GM23338 (cell line): ENCODE measurements at regions not wholly inside any gene's neighbourhood (a gene's known extent, or its start where the extent isn't known, plus 50 kb on each side); places are given as distances from the start of the nearest gene placed in this dataset.

ENCODE experiments used
- ATAC-seq: fragments of 200-7000 bp; cut with Tn5 transposase; 3 replicates; pipeline ENCODE4 v1.9.1; 2020
- DNase-seq: peaks from one replicate; pipeline ENCODE4 v3.0.0-alpha.2; 2015; ENCODE audit warnings: low spot score
- H2AFZ ChIP-seq: fragments of 200-600 bp; sonication (generic); 2 replicates; pipeline ENCODE4 v1.8.0; 2016; ENCODE audit warnings: antibody characterized with exemption, mild to moderate bottlenecking, moderate library complexity
- H3F3A ChIP-seq: fragments of 200-600 bp; sonication (generic); replicated peaks from 2 replicates; pipeline ENCODE4 v1.8.0; 2017; ENCODE audit warnings: antibody characterized with exemption, mixed run types, low read depth
- H3K27ac ChIP-seq: fragments of 200-600 bp; sonication (generic); 2 replicates; pipeline ENCODE4 v1.6.1; 2016; ENCODE audit warnings: low read depth
- H3K27me3 ChIP-seq: fragments of 200-600 bp; sonication (generic); 2 replicates; pipeline ENCODE4 v1.8.0; 2016; ENCODE audit warnings: mild to moderate bottlenecking, mixed run types, moderate library complexity; ENCODE audit not compliant: insufficient read depth
- H3K36me3 ChIP-seq: fragments of 200-600 bp; sonication (generic); 2 replicates; pipeline ENCODE4 v1.8.0; 2016; ENCODE audit warnings: mild to moderate bottlenecking; ENCODE audit not compliant: insufficient read depth
- H3K4me1 ChIP-seq: fragments of 200-600 bp; sonication (generic); 2 replicates; pipeline ENCODE4 v1.8.0; 2016; ENCODE audit warnings: mild to moderate bottlenecking, moderate library complexity; ENCODE audit not compliant: insufficient read depth
- H3K4me2 ChIP-seq: fragments of 200-600 bp; sonication (generic); 2 replicates; pipeline ENCODE4 v1.7.1; 2017; ENCODE audit warnings: mixed run types
- H3K4me3 ChIP-seq: fragments of 200-600 bp; sonication (generic); 2 replicates; pipeline ENCODE4 v1.6.1; 2016; ENCODE audit warnings: mixed run types
- H3K79me2 ChIP-seq: fragments of 200-600 bp; sonication (generic); replicated peaks from 2 replicates; pipeline ENCODE4 v1.8.0; 2017; ENCODE audit warnings: mild to moderate bottlenecking; ENCODE audit not compliant: insufficient read depth
- H3K9me2 ChIP-seq: fragments of 200-600 bp; sonication (generic); 2 replicates; pipeline ENCODE4 v1.8.0; 2017; ENCODE audit not compliant: insufficient read depth
- H4K20me1 ChIP-seq: fragments of 200-600 bp; sonication (generic); replicated peaks from 2 replicates; pipeline ENCODE4 v1.8.0; 2017; ENCODE audit warnings: mild to moderate bottlenecking; ENCODE audit not compliant: insufficient read depth
- H3K27ac Mint-ChIP-seq: 2 replicates; pipeline ENCODE4 v1.8.0; 2020; ENCODE audit warnings: inconsistent platforms, mild to moderate bottlenecking, moderate library complexity, mixed read lengths
- H3K27me3 Mint-ChIP-seq: 3 replicates; pipeline ENCODE4 v1.8.0; 2022; ENCODE audit warnings: low read depth, mild to moderate bottlenecking, moderate library complexity, mixed read lengths, inconsistent platforms; ENCODE audit not compliant: insufficient read depth, poor library complexity
- H3K36me3 Mint-ChIP-seq: 3 replicates; pipeline ENCODE4 v1.8.0; 2021; ENCODE audit warnings: low read depth, mild to moderate bottlenecking, inconsistent platforms, moderate library complexity, mixed read lengths
- H3K4me1 Mint-ChIP-seq: 3 replicates; pipeline ENCODE4 v1.8.0; 2020; ENCODE audit warnings: mild to moderate bottlenecking, inconsistent platforms, mixed read lengths
- H3K4me3 Mint-ChIP-seq: 3 replicates; pipeline ENCODE4 v1.8.0; 2021; ENCODE audit warnings: moderate library complexity, mild to moderate bottlenecking, inconsistent platforms, mixed read lengths
- H3K9me3 Mint-ChIP-seq: 3 replicates; pipeline ENCODE4 v1.8.0; 2020; ENCODE audit warnings: moderate library complexity, mild to moderate bottlenecking, inconsistent platforms, mixed read lengths
- CTCF ChIP-seq, 2 experiments: fragments of 200-600 bp in 1 of 2; sonication (generic) in 1 of 2; conservative IDR thresholded peaks; 2 replicates each; pipeline versions ENCODE4 v1.5.1 to v1.6.1; 2016 to 2017; ENCODE audit warnings: antibody characterized with exemption in 2 of 2, low read depth in 2 of 2, mild to moderate bottlenecking in 2 of 2, moderate library complexity in 1 of 2
- EZH2phosphoT487 ChIP-seq: fragments of 200-600 bp; sonication (generic); IDR thresholded peaks from one replicate; pipeline ENCODE4 v1.8.1; 2018; ENCODE audit warnings: antibody characterized with exemption; ENCODE audit not compliant: unreplicated experiment
- JUNB ChIP-seq: IDR thresholded peaks from one replicate; pipeline ENCODE4 v1.6.1; 2016; ENCODE audit warnings: antibody characterized with exemption; ENCODE audit not compliant: unreplicated experiment
- ZNF331 ChIP-seq: fragments of 250-450 bp; sonication (Bioruptor Pico); IDR thresholded peaks from 2 replicates; pipeline ENCODE4 v1.5.0; 2020; ENCODE audit warnings: low read depth, mild to moderate bottlenecking, moderate library complexity
- TF ChIP-seq, protein P1 (sequence below): fragments of 250-450 bp; sonication (Bioruptor Pico); IDR thresholded peaks from 2 replicates; pipeline ENCODE4 v1.5.0; 2020; ENCODE audit warnings: mild to moderate bottlenecking, moderate library complexity

DNA sequence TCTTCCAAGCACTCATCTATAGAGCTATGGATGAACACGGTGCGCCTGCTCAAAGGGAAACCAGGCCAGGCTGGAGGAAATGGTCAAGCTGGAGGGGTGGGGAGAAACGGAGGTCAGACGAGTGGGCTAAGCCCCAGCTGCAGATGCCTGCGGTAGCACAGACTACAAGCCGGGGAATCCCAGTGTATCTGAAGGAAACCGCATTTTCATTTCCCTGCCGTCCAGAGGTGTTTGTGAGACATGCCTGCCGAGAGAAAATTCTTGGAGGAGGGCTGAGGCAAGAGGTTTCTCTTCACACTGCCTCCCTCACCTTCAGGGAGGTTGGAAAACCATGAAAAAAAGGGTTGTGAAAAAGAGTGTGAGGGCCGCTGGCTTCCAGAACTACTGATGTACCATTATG is 102.0 kb upstream of the FOXN3 start (continued):
- TF ChIP-seq, protein P1, sequence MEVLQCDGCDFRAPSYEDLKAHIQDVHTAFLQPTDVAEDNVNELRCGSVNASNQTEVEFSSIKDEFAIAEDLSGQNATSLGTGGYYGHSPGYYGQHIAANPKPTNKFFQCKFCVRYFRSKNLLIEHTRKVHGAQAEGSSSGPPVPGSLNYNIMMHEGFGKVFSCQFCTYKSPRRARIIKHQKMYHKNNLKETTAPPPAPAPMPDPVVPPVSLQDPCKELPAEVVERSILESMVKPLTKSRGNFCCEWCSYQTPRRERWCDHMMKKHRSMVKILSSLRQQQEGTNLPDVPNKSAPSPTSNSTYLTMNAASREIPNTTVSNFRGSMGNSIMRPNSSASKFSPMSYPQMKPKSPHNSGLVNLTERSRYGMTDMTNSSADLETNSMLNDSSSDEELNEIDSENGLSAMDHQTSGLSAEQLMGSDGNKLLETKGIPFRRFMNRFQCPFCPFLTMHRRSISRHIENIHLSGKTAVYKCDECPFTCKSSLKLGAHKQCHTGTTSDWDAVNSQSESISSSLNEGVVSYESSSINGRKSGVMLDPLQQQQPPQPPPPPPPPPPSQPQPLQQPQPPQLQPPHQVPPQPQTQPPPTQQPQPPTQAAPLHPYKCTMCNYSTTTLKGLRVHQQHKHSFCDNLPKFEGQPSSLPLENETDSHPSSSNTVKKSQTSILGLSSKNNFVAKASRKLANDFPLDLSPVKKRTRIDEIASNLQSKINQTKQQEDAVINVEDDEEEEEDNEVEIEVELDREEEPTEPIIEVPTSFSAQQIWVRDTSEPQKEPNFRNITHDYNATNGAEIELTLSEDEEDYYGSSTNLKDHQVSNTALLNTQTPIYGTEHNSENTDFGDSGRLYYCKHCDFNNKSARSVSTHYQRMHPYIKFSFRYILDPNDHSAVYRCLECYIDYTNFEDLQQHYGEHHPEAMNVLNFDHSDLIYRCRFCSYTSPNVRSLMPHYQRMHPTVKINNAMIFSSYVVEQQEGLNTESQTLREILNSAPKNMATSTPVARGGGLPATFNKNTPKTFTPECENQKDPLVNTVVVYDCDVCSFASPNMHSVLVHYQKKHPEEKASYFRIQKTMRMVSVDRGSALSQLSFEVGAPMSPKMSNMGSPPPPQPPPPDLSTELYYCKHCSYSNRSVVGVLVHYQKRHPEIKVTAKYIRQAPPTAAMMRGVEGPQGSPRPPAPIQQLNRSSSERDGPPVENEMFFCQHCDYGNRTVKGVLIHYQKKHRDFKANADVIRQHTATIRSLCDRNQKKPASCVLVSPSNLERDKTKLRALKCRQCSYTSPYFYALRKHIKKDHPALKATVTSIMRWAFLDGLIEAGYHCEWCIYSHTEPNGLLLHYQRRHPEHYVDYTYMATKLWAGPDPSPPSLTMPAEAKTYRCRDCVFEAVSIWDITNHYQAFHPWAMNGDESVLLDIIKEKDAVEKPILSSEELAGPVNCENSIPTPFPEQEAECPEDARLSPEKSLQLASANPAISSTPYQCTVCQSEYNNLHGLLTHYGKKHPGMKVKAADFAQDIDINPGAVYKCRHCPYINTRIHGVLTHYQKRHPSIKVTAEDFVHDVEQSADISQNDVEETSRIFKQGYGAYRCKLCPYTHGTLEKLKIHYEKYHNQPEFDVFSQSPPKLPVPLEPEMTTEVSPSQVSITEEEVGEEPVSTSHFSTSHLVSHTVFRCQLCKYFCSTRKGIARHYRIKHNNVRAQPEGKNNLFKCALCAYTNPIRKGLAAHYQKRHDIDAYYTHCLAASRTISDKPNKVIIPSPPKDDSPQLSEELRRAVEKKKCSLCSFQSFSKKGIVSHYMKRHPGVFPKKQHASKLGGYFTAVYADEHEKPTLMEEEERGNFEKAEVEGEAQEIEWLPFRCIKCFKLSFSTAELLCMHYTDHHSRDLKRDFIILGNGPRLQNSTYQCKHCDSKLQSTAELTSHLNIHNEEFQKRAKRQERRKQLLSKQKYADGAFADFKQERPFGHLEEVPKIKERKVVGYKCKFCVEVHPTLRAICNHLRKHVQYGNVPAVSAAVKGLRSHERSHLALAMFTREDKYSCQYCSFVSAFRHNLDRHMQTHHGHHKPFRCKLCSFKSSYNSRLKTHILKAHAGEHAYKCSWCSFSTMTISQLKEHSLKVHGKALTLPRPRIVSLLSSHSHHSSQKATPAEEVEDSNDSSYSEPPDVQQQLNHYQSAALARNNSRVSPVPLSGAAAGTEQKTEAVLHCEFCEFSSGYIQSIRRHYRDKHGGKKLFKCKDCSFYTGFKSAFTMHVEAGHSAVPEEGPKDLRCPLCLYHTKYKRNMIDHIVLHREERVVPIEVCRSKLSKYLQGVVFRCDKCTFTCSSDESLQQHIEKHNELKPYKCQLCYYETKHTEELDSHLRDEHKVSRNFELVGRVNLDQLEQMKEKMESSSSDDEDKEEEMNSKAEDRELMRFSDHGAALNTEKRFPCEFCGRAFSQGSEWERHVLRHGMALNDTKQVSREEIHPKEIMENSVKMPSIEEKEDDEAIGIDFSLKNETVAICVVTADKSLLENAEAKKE (CRISPR knock-in tag) = no peak
- TF ChIP-seq ZNF331 (CRISPR knock-in tag) = no peak
- TF ChIP-seq CTCF (conservative IDR thresholded peaks at IDR 0.05; ENCODE audit: low read depth in 2 of 2) = no peak
- TF ChIP-seq JUNB = no peak
- TF ChIP-seq EZH2phosphoT487 = no peak

DNA sequence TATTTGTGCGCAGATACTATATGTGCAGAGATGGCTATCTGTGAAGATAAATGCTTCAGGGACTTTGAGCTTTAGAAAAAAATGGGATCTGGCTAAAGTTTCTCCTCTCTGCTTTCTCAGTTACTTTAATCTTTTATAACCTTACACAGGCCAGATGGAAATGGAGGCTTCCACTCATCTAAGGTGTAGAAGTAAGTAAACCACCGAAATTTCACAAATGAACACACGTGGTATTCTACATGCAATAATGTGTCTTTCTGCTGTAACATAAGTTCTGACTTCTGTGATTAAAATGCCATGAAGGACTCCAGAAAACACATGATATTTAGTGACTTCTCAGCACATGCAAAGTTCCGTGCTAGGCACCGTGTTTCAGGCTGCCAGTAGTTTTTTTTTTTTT is 99.1 kb upstream of the FOXN3 start:
- Mint-ChIP-seq H3K9me3 (peaks cover 9% of the 10 kb centered on the region), H3K27me3 (peaks cover 7% of the 10 kb centered on the region), H3K36me3 (peaks cover 50% of the 10 kb centered on the region), H3K27ac (no peak overlapping the region), H3K4me3 (no peak overlapping the region), H3K4me1 (peaks cover 19% of the 10 kb centered on the region)
- H3K4me3 ChIP-seq = no peak overlapping the region
- no peak overlapping the region for H3K27ac ChIP-seq
- H3K4me2 ChIP-seq = no peak overlapping the region
- H3K4me1 ChIP-seq = peaks cover 9% of the 10 kb centered on the region
- no peak for DNase-seq
- no peaks in the 10 kb centered on the region for H3K9me2 ChIP-seq
- no peaks in the 10 kb centered on the region for H3F3A ChIP-seq
- ATAC-seq = no peak
- H3K27me3 ChIP-seq = no peaks in the 10 kb centered on the region
- H4K20me1 ChIP-seq = peaks cover 6% of the 10 kb centered on the region
- H2AFZ ChIP-seq = no peak overlapping the region
- H3K36me3 ChIP-seq = peaks cover 4% of the 10 kb centered on the region; the same call in 1 of the 2 replicates
- peaks cover 98% of the 10 kb centered on the region for H3K79me2 ChIP-seq
- TF ChIP-seq, protein P1 (CRISPR knock-in tag) = no peak
- no peak for TF ChIP-seq EZH2phosphoT487
